H1 (cell line): ENCODE measurements at regions not wholly inside any gene's neighbourhood (a gene's known extent, or its start where the extent isn't known, plus 50 kb on each side); places are given as distances from the start of the nearest gene placed in this dataset.

ENCODE experiments used
- CTCF ChIA-PET: fragments of 300-600 bp; sonication (Branson Sonifier 250); formaldehyde crosslinking; loops from one replicate; lab custom pipeline; 2021; ENCODE audit not compliant: partially characterized antibody; lab: Charles Lee
- POLR2A ChIA-PET: fragments of 300-600 bp; sonication (Branson Sonifier 250); formaldehyde crosslinking; loops from one replicate; lab custom pipeline; 2021; ENCODE audit warnings: inconsistent platforms; ENCODE audit not compliant: partially characterized antibody; lab: Charles Lee
- DNase-seq, 2 experiments: peaks; one replicate each; pipeline versions ENCODE4 v3.0.0 to v3.0.0-alpha.2; 2010 to 2022; ENCODE audit warnings: low spot score in 2 of 2, low read depth in 1 of 2, mixed read lengths in 1 of 2
- FAIRE-seq: peaks from 2 replicates; lab custom pipeline; 2011; peaks lifted over from hg19 to GRCh38; lab: Jason Lieb, UNC
- H2AFZ ChIP-seq: 2 replicates; pipeline ENCODE4 v1.8.1; 2012; ENCODE audit warnings: low read length, inconsistent platforms
- H2AK5ac ChIP-seq: 2 replicates; pipeline ENCODE4 v1.6.1; 2013; ENCODE audit warnings: low read depth, low read length
- H2BK120ac ChIP-seq: replicated peaks from 2 replicates; pipeline ENCODE3; 2013; ENCODE audit warnings: low read depth, low read length, inconsistent platforms
- H2BK12ac ChIP-seq: 2 replicates; pipeline ENCODE4 v1.6.1; 2013; ENCODE audit warnings: low read depth, low read length
- H2BK15ac ChIP-seq: 2 replicates; pipeline ENCODE4 v1.6.1; 2013; ENCODE audit warnings: low read length
- H2BK20ac ChIP-seq: 2 replicates; pipeline ENCODE4 v1.6.1; 2013; ENCODE audit warnings: low read length
- H2BK5ac ChIP-seq: 2 replicates; pipeline ENCODE4 v1.6.1; 2013; ENCODE audit warnings: low read depth, low read length
- H3K14ac ChIP-seq: 2 replicates; pipeline ENCODE4 v1.6.1; 2013; ENCODE audit warnings: inconsistent platforms; ENCODE audit not compliant: insufficient read length
- H3K18ac ChIP-seq: 2 replicates; pipeline ENCODE4 v1.6.1; 2013; ENCODE audit warnings: low read length; ENCODE audit errors: extremely low read depth
- H3K23ac ChIP-seq: 2 replicates; pipeline ENCODE4 v1.6.1; 2013; ENCODE audit warnings: inconsistent platforms; ENCODE audit not compliant: insufficient read length
- H3K23me2 ChIP-seq: 2 replicates; pipeline ENCODE4 v1.6.1; 2013; ENCODE audit warnings: low read depth, low read length
- H3K27ac ChIP-seq: 2 replicates; pipeline ENCODE4 v1.6.1; 2011; ENCODE audit warnings: low read depth, low read length, inconsistent platforms
- H3K27me3 ChIP-seq, 4 experiments: replicated peaks in 1 of 4; 1 replicate in 1 of 4; 2 replicates in 3 of 4; pipeline versions ENCODE4 v1.6.1 to v1.8.1; 2011 to 2013; ENCODE audit warnings: low read length in 3 of 4, mild to moderate bottlenecking in 3 of 4, inconsistent platforms in 2 of 4, mixed read lengths in 2 of 4, moderate library complexity in 1 of 4; ENCODE audit not compliant: control insufficient read depth in 3 of 4, insufficient read depth in 3 of 4; ENCODE audit errors: extremely low read depth in 1 of 4
- H3K36me3 ChIP-seq, 4 experiments: 2 replicates each; pipeline versions ENCODE4 v1.6.1 to v1.8.1; 2011 to 2013; ENCODE audit warnings: mild to moderate bottlenecking in 4 of 4, low read length in 3 of 4, moderate library complexity in 2 of 4, control low read depth in 1 of 4, inconsistent platforms in 1 of 4; ENCODE audit not compliant: insufficient read depth in 4 of 4, control insufficient read depth in 2 of 4
- H3K4ac ChIP-seq: replicated peaks from 2 replicates; pipeline ENCODE3; 2013; ENCODE audit warnings: low read length, low read depth, mixed read lengths, inconsistent platforms; ENCODE audit not compliant: insufficient read length
- H3K4me1 ChIP-seq, 4 experiments: replicated peaks in 1 of 4; 1 replicate in 1 of 4; 2 replicates in 3 of 4; pipeline versions ENCODE4 v1.6.1 to v1.8.1; 2011 to 2013; ENCODE audit warnings: low read length in 3 of 4, inconsistent platforms in 2 of 4, mixed read lengths in 1 of 4; ENCODE audit not compliant: insufficient read depth in 4 of 4, control insufficient read depth in 3 of 4
- H3K4me2 ChIP-seq, 2 experiments: 2 replicates each; pipeline versions ENCODE4 v1.6.1 to v1.8.1; 2011 to 2013; ENCODE audit warnings: low read depth in 2 of 2, low read length in 2 of 2, control low read depth in 1 of 2, inconsistent platforms in 1 of 2, mild to moderate bottlenecking in 1 of 2; ENCODE audit not compliant: insufficient read depth in 1 of 2
- H3K4me3 ChIP-seq, 4 experiments: fragments of 200-600, 300-600 bp in 1 of 4; sonication (generic), shearing (Covaris generic), sonication (Bioruptor Twin) in 1 of 4; 2 replicates each; pipeline versions ENCODE4 v1.5.1 to v1.8.1; 2011 to 2016; ENCODE audit warnings: low read length in 4 of 4, low read depth in 3 of 4, control low read depth in 2 of 4, inconsistent platforms in 2 of 4, mild to moderate bottlenecking in 2 of 4, mixed read lengths in 1 of 4, moderate library complexity in 1 of 4; ENCODE audit not compliant: insufficient read depth in 2 of 4; ENCODE audit errors: extremely low read depth in 1 of 4
- H3K56ac ChIP-seq: replicated peaks from 2 replicates; pipeline ENCODE3; 2013; ENCODE audit warnings: low read depth, mild to moderate bottlenecking, mixed read lengths, low read length, inconsistent platforms; ENCODE audit not compliant: insufficient read length
- H3K79me1 ChIP-seq: 2 replicates; pipeline ENCODE4 v1.6.1; 2013; ENCODE audit warnings: low read depth, low read length, control low read depth
- H3K79me2 ChIP-seq, 2 experiments: 2 replicates each; pipeline versions ENCODE4 v1.6.1 to v1.8.1; 2012 to 2013; ENCODE audit warnings: low read length in 2 of 2, mild to moderate bottlenecking in 2 of 2, inconsistent platforms in 1 of 2; ENCODE audit not compliant: insufficient read depth in 2 of 2, control insufficient read depth in 1 of 2
- H3K9ac ChIP-seq, 4 experiments: replicated peaks in 1 of 4; 1 replicate in 1 of 4; 2 replicates in 3 of 4; pipeline versions ENCODE4 v1.6.1 to v1.8.1; 2011 to 2013; ENCODE audit warnings: low read depth in 3 of 4, low read length in 3 of 4, control low read depth in 2 of 4, mild to moderate bottlenecking in 2 of 4, moderate library complexity in 2 of 4, inconsistent platforms in 1 of 4; ENCODE audit errors: extremely low read depth in 1 of 4
- H3K9me3 ChIP-seq, 2 experiments: 2 replicates each; pipeline versions ENCODE4 v1.6.1 to v1.8.1; 2012 to 2013; ENCODE audit warnings: mild to moderate bottlenecking in 2 of 2, moderate library complexity in 2 of 2, control low read depth in 1 of 2, inconsistent platforms in 1 of 2, low read depth in 1 of 2, low read length in 1 of 2, mixed read lengths in 1 of 2; ENCODE audit not compliant: insufficient read depth in 2 of 2
- H4K20me1 ChIP-seq, 2 experiments: replicated peaks in 1 of 2; 2 replicates each; pipeline versions ENCODE3 to v1.8.1; 2011 to 2013; ENCODE audit warnings: inconsistent platforms in 2 of 2, low read length in 2 of 2, mild to moderate bottlenecking in 1 of 2; ENCODE audit not compliant: insufficient read depth in 2 of 2, control insufficient read depth in 1 of 2
- H4K5ac ChIP-seq: 2 replicates; pipeline ENCODE4 v1.6.1; 2013; ENCODE audit warnings: low read length, low read depth, mixed read lengths, inconsistent platforms; ENCODE audit not compliant: insufficient read length
- H4K8ac ChIP-seq: 2 replicates; pipeline ENCODE4 v1.8.0; 2013; ENCODE audit warnings: mild to moderate bottlenecking, moderate library complexity, low read length, inconsistent platforms; ENCODE audit not compliant: insufficient read depth; ENCODE audit errors: extremely low read depth
- H4K91ac ChIP-seq: replicated peaks from 2 replicates; pipeline ENCODE3; 2013; ENCODE audit warnings: low read length, mixed read lengths, inconsistent platforms; ENCODE audit not compliant: insufficient read length
- CEBPB ChIP-seq: IDR thresholded peaks from 2 replicates; pipeline ENCODE4 v1.6.1; 2012; ENCODE audit warnings: low read depth, low read length
- EGR1 ChIP-seq: IDR thresholded peaks from 2 replicates; pipeline ENCODE4 v1.6.1; 2011; ENCODE audit warnings: low read depth, low read length, borderline replicate concordance
- GTF2F1 ChIP-seq: IDR thresholded peaks from 2 replicates; pipeline ENCODE4 v1.6.1; 2012; ENCODE audit warnings: low read depth, low read length, improper control_type of control experiment, borderline replicate concordance
- KDM4A ChIP-seq: IDR thresholded peaks from one replicate; pipeline ENCODE4 v1.7.1; 2012; ENCODE audit warnings: low read depth, mild to moderate bottlenecking, moderate library complexity, low read length, inconsistent platforms; ENCODE audit not compliant: severe bottlenecking
- NANOG ChIP-seq: IDR thresholded peaks from 2 replicates; pipeline ENCODE4 v1.6.1; 2011; ENCODE audit warnings: low read length, low read depth, mild to moderate bottlenecking, inconsistent platforms; ENCODE audit not compliant: insufficient read depth, poor library complexity, severe bottlenecking
- PHF8 ChIP-seq: fragments of 200-600 bp; sonication (generic); conservative IDR thresholded peaks from 2 replicates; pipeline ENCODE4 v1.7.1; 2012; ENCODE audit warnings: low read depth, mild to moderate bottlenecking, inconsistent platforms, low read length, moderate library complexity
- POLR2AphosphoS5 ChIP-seq: IDR thresholded peaks from 2 replicates; pipeline ENCODE4 v1.6.1; 2011; ENCODE audit warnings: low read depth, low read length
- POU5F1 ChIP-seq: IDR thresholded peaks from 2 replicates; pipeline ENCODE4 v1.6.1; 2011; ENCODE audit warnings: low read depth, mild to moderate bottlenecking, low read length, moderate library complexity
- SP1 ChIP-seq: IDR thresholded peaks from 2 replicates; pipeline ENCODE4 v1.6.1; 2011; ENCODE audit warnings: low read depth, low read length
- SP2 ChIP-seq: IDR thresholded peaks from 2 replicates; pipeline ENCODE4 v1.6.1; 2012; ENCODE audit warnings: mild to moderate bottlenecking, low read length, inconsistent platforms
- SUZ12 ChIP-seq: fragments of 200-600 bp; sonication (generic); IDR thresholded peaks from 2 replicates; pipeline ENCODE4 v1.6.1; 2012; ENCODE audit warnings: mild to moderate bottlenecking, inconsistent platforms, low read length, moderate library complexity, mixed read lengths
- WGBS, 2 experiments: shearing (Covaris generic) in 1 of 2; methylation state at CpG; one replicate each; pipeline versions ENCODE4 v1.1.6 to v1.1.7; 2013 to 2015; ENCODE audit warnings: low lambda C conversion rate in 2 of 2, mixed read lengths in 2 of 2, inconsistent platforms in 1 of 2, low coverage in 1 of 2, missing lambda C conversion rate in 1 of 2; ENCODE audit not compliant: insufficient replicate concordance in 2 of 2, insufficient coverage in 1 of 2, insufficient read length in 1 of 2; ENCODE audit errors: extremely low coverage in 1 of 2, missing lambda C conversion rate in 1 of 2; 5-methylcytosine and 5-hydroxymethylcytosine counted together
- TF ChIP-seq, protein P1 (sequence below): IDR thresholded peaks from 2 replicates; pipeline ENCODE4 v1.6.1; 2012; ENCODE audit warnings: inconsistent platforms

DNA sequence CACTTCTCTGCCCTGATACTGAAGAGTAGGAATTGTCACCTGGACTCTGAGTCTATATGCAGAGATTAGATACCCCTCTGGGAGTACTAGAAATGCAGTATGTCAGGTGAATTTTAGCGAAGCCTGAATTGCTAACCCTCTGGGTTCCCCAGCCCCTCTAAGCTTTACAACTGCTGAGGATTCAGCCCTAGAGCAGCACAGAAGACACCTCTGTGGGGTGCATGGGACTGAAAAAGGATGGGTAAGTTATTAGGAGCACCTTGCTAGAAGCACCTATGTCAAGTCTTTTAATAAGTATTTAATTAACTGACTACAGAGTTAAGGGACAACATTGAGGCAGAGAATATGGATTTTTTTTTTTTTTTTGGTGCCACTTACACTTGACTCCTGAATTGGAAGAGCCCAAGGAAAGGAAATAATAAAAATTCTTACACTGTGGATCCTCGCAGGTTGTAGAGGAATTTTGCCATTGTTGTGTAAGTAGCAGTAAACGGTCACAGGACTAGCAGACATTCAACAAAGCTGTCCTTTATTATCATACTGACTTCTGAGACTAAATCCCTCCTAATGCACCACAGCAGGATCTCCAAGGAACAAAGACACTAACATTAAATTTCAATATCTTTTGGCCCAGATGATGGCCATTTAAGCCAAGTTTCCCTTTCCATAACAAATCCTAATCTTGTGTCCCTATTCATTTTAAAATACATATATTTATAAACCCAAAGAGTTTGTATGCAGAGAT is 253.2 kb downstream of the ANKRD50 start:
- Histone ChIP-seq H2BK15ac (no peak overlapping the region), H3K23ac (no peak overlapping the region), H4K20me1 (no peaks in the 10 kb centered on the region), H3K18ac (peak overlapping the region; percentile 68; the same call in 1 of the 2 replicates), H3K56ac (no peak overlapping the region), H3K9ac (no peak overlapping the region), H3K9me3 (peaks cover 19 to 21% of the 10 kb centered on the region in 2 experiments), H2BK120ac (no peak overlapping the region), H2BK5ac (no peak overlapping the region; the same call in 1 of the 2 replicates), H3K4me1 (peaks cover 0 to 12% (median 9%) of the 10 kb centered on the region in 4 experiments; a peak in 6 of 7 replicates), H3K4ac (no peak overlapping the region), H3K27ac (peak overlapping the region; percentile 50; the same call in 1 of the 2 replicates), H2BK12ac (no peak overlapping the region), H2AFZ (no peak overlapping the region), H2BK20ac (no peak overlapping the region), H3K79me1 (no peaks in the 10 kb centered on the region), H3K36me3 (peaks cover 0 to 4% (median 0%) of the 10 kb centered on the region in 4 experiments; a peak in 2 of 8 replicates), H2AK5ac (no peak overlapping the region), H3K23me2 (no peaks in the 10 kb centered on the region), H3K4me3 (peak overlapping the region in 1 of 4 experiments; percentile 29; a peak in 1 of 8 replicates), H3K27me3 (no peaks in the 10 kb centered on the region), H3K14ac (no peak overlapping the region), H3K4me2 (peak overlapping the region; percentile 15 to 31; a peak in 3 of 4 replicates), H4K8ac (no peak overlapping the region), H4K5ac (no peak overlapping the region), H4K91ac (peak overlapping the region; percentile 32), H3K79me2 (no peaks in the 10 kb centered on the region)
- ChIA-PET CTCF (interaction anchor here (1.1 to 1.4 kb wide), 2 partner anchors 10 to 22 kb away, joined by 3 read pairs; no protein-coding TSS in a partner anchor), POLR2A (interaction anchor here (0.6 to 0.7 kb wide), 3 partner anchors 12 to 688 kb away, joined by 3 read pairs; no protein-coding TSS in a partner anchor)
- 5% methylated on average over 3 of the region's 3 CpGs; no CpG with 5 or more reads in 1 of the 2 experiments for WGBS, 2 experiments
- DNase-seq (peak; percentile 38 to 50), FAIRE-seq (peak; percentile 62)
- TF ChIP-seq POU5F1 = 0 out of 2 replicates have a peak, but pooled peaks have one; percentile 32
- no peak for TF ChIP-seq SP2
- no peak for TF ChIP-seq POLR2AphosphoS5
- peak; percentile 73 for TF ChIP-seq NANOG
- no peak for TF ChIP-seq KDM4A
- no peak for TF ChIP-seq GTF2F1
- TF ChIP-seq, protein P1, sequence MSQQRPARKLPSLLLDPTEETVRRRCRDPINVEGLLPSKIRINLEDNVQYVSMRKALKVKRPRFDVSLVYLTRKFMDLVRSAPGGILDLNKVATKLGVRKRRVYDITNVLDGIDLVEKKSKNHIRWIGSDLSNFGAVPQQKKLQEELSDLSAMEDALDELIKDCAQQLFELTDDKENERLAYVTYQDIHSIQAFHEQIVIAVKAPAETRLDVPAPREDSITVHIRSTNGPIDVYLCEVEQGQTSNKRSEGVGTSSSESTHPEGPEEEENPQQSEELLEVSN = no peak
- TF ChIP-seq CEBPB = no peak
- no peak for TF ChIP-seq EGR1
- TF ChIP-seq SP1 = 0 out of 2 replicates have a peak, but pooled peaks have one; percentile 5
- TF ChIP-seq SUZ12 = no peak
- no peak for TF ChIP-seq PHF8
